SK-N-SH treated with all-trans-retinoic acid at 6 μM for 48 hours (cell line): ENCODE measurements at regions not wholly inside any gene's neighbourhood (a gene's known extent, or its start where the extent isn't known, plus 50 kb on each side); places are given as distances from the start of the nearest gene placed in this dataset.
"Not testable (repeated sequence)": the region's sequence is repeated elsewhere in the genome, so short reads cannot be mapped to it uniquely, and the experiment has no call there.

Experiments
- ARNTL ChIP-seq: fragments of 450-650 bp; formaldehyde crosslinking; IDR thresholded peaks from 2 replicates; pipeline ENCODE4 v1.5.0; 2020; ENCODE audit warnings: low read depth, mild to moderate bottlenecking, moderate library complexity, borderline replicate concordance
- BACH2 ChIP-seq: fragments of 250-450 bp; sonication (Bioruptor Pico); IDR thresholded peaks from 2 replicates; pipeline ENCODE4 v1.9.0; 2021; ENCODE audit warnings: mild to moderate bottlenecking, borderline replicate concordance
- RARB ChIP-seq: fragments of 250-450 bp; sonication (Bioruptor Pico); IDR thresholded peaks from 2 replicates; pipeline ENCODE4 v1.8.0; 2021; ENCODE audit warnings: mild to moderate bottlenecking, moderate library complexity
- ZFP3 ChIP-seq: fragments of 250-450 bp; sonication (Bioruptor Pico); IDR thresholded peaks from 2 replicates; pipeline ENCODE4 v1.5.0; 2020; ENCODE audit warnings: mild to moderate bottlenecking, moderate library complexity
- TF ChIP-seq, protein P1 (sequence below): fragments of 250-450 bp; sonication (Bioruptor Pico); IDR thresholded peaks from 2 replicates; pipeline ENCODE4 v1.8.0; 2020; ENCODE audit warnings: mild to moderate bottlenecking, moderate library complexity, borderline replicate concordance
- TF ChIP-seq, protein P2 (sequence below): fragments of 250-450 bp; sonication (Bioruptor Pico); IDR thresholded peaks from 2 replicates; pipeline ENCODE4 v1.5.0; 2020; ENCODE audit warnings: mild to moderate bottlenecking, moderate library complexity

DNA sequence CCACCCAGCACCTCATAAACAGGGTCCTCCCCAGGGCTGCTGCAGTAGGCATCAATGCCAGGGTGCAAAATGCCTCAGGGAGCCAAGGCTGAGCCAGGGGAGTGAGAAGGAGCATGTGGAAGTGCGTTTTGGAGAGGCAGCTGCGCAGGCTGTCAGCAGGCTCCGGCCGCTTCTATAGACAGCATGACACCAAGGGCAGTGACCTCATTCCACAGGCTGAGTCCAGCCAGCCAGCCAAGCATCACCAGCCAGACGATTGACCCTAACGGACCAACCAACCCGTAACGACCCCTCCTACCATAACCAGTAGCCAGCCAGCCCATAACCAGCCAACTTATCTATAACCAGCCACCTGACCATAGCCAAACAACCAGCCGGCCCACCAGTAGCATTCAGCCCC is 3959.8 kb upstream of the TPTE start:
- TF ChIP-seq, protein P1, sequence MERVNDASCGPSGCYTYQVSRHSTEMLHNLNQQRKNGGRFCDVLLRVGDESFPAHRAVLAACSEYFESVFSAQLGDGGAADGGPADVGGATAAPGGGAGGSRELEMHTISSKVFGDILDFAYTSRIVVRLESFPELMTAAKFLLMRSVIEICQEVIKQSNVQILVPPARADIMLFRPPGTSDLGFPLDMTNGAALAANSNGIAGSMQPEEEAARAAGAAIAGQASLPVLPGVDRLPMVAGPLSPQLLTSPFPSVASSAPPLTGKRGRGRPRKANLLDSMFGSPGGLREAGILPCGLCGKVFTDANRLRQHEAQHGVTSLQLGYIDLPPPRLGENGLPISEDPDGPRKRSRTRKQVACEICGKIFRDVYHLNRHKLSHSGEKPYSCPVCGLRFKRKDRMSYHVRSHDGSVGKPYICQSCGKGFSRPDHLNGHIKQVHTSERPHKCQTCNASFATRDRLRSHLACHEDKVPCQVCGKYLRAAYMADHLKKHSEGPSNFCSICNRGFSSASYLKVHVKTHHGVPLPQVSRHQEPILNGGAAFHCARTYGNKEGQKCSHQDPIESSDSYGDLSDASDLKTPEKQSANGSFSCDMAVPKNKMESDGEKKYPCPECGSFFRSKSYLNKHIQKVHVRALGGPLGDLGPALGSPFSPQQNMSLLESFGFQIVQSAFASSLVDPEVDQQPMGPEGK (CRISPR knock-in tag), result not testable (repeated sequence)
- TF ChIP-seq ZFP3, ARNTL, BACH2, RARB (CRISPR knock-in tag): not testable (repeated sequence)
- TF ChIP-seq, protein P2, sequence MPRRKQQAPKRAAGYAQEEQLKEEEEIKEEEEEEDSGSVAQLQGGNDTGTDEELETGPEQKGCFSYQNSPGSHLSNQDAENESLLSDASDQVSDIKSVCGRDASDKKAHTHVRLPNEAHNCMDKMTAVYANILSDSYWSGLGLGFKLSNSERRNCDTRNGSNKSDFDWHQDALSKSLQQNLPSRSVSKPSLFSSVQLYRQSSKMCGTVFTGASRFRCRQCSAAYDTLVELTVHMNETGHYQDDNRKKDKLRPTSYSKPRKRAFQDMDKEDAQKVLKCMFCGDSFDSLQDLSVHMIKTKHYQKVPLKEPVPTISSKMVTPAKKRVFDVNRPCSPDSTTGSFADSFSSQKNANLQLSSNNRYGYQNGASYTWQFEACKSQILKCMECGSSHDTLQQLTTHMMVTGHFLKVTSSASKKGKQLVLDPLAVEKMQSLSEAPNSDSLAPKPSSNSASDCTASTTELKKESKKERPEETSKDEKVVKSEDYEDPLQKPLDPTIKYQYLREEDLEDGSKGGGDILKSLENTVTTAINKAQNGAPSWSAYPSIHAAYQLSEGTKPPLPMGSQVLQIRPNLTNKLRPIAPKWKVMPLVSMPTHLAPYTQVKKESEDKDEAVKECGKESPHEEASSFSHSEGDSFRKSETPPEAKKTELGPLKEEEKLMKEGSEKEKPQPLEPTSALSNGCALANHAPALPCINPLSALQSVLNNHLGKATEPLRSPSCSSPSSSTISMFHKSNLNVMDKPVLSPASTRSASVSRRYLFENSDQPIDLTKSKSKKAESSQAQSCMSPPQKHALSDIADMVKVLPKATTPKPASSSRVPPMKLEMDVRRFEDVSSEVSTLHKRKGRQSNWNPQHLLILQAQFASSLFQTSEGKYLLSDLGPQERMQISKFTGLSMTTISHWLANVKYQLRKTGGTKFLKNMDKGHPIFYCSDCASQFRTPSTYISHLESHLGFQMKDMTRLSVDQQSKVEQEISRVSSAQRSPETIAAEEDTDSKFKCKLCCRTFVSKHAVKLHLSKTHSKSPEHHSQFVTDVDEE, result not testable (repeated sequence)
